Chondrocyte (in vitro differentiated cells): ENCODE measurements at regions not wholly inside any gene's neighbourhood (a gene's known extent, or its start where the extent isn't known, plus 50 kb on each side); places are given as distances from the start of the nearest gene placed in this dataset.
"Not testable (repeated sequence)": the region's sequence is repeated elsewhere in the genome, so short reads cannot be mapped to it uniquely, and the experiment has no call there.

Experiments used
- DNase-seq: peaks from one replicate; pipeline ENCODE4 v3.0.0; 2021; ENCODE audit warnings: mixed read lengths, low spot score
- H3K27ac Mint-ChIP-seq: one replicate; pipeline ENCODE4 v1.8.0; 2021; ENCODE audit warnings: mild to moderate bottlenecking, moderate library complexity, mixed read lengths; ENCODE audit not compliant: unreplicated experiment
- H3K27me3 Mint-ChIP-seq: 2 replicates; pipeline ENCODE4 v1.8.0; 2021; ENCODE audit warnings: low read depth, mixed read lengths
- H3K36me3 Mint-ChIP-seq: 2 replicates; pipeline ENCODE4 v1.8.0; 2021; ENCODE audit warnings: low read depth, mixed read lengths
- H3K4me1 Mint-ChIP-seq: 2 replicates; pipeline ENCODE4 v1.8.0; 2021; ENCODE audit warnings: low read depth, mild to moderate bottlenecking, mixed read lengths
- H3K4me3 Mint-ChIP-seq: one replicate; pipeline ENCODE4 v1.8.0; 2021; ENCODE audit warnings: mild to moderate bottlenecking, moderate library complexity, mixed read lengths; ENCODE audit not compliant: unreplicated experiment
- H3K9me3 Mint-ChIP-seq: 2 replicates; pipeline ENCODE4 v1.8.0; 2021; ENCODE audit warnings: low read depth, mixed read lengths
- TF ChIP-seq, protein P1 (sequence below): fragments of 200-600 bp; sonication (generic); IDR thresholded peaks from 2 replicates; pipeline ENCODE4 v1.5.0; 2021; ENCODE audit warnings: antibody characterized with exemption, mild to moderate bottlenecking, moderate library complexity

GRCh38 chr1:70499695-70500094, 88.6 kb downstream of the CTH start:
- H3K27ac Mint-ChIP-seq, result no peak overlapping the region
- H3K9me3 Mint-ChIP-seq, result no peaks in the 10 kb centered on the region
- H3K36me3 Mint-ChIP-seq, result no peaks in the 10 kb centered on the region
- DNase-seq, result no peak
- H3K27me3 Mint-ChIP-seq, result peaks cover 12% of the 10 kb centered on the region
- no peak overlapping the region for H3K4me3 Mint-ChIP-seq
- TF ChIP-seq, protein P1, sequence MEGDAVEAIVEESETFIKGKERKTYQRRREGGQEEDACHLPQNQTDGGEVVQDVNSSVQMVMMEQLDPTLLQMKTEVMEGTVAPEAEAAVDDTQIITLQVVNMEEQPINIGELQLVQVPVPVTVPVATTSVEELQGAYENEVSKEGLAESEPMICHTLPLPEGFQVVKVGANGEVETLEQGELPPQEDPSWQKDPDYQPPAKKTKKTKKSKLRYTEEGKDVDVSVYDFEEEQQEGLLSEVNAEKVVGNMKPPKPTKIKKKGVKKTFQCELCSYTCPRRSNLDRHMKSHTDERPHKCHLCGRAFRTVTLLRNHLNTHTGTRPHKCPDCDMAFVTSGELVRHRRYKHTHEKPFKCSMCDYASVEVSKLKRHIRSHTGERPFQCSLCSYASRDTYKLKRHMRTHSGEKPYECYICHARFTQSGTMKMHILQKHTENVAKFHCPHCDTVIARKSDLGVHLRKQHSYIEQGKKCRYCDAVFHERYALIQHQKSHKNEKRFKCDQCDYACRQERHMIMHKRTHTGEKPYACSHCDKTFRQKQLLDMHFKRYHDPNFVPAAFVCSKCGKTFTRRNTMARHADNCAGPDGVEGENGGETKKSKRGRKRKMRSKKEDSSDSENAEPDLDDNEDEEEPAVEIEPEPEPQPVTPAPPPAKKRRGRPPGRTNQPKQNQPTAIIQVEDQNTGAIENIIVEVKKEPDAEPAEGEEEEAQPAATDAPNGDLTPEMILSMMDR, result no peak
- H3K4me1 Mint-ChIP-seq, result peaks cover 5% of the 10 kb centered on the region

GRCh38 chr1:70503358-70503757, 92.3 kb downstream of the CTH start:
- Mint-ChIP-seq H3K27me3 (peaks cover 6% of the 10 kb centered on the region), H3K9me3 (no peaks in the 10 kb centered on the region), H3K27ac (no peak overlapping the region), H3K4me1 (peaks cover 10% of the 10 kb centered on the region), H3K4me3 (no peak overlapping the region), H3K36me3 (no peaks in the 10 kb centered on the region)
- TF ChIP-seq, protein P1, result no peak
- DNase-seq, result no peak

GRCh38 chr1:70504176-70504820, 93.2 kb downstream of the CTH start:
- no peak overlapping the region for H3K4me3 Mint-ChIP-seq
- H3K4me1 Mint-ChIP-seq, result peaks cover 10% of the 10 kb centered on the region
- DNase-seq, result no peak
- H3K27me3 Mint-ChIP-seq, result peaks cover 6% of the 10 kb centered on the region
- TF ChIP-seq, protein P1, result no peak
- no peaks in the 10 kb centered on the region for H3K36me3 Mint-ChIP-seq
- H3K27ac Mint-ChIP-seq, result peak overlapping the region; percentile 61
- H3K9me3 Mint-ChIP-seq, result no peaks in the 10 kb centered on the region

- Mint-ChIP-seq H3K4me1 (peaks cover 11% of the 10 kb centered on the region), H3K36me3 (no peaks in the 10 kb centered on the region)
These were observed 93.7 kb downstream of the CTH start for GRCh38 chr1:70504821-70505193.

GRCh38 chr1:70507991-70508390, 96.9 kb downstream of the CTH start:
- H3K36me3 Mint-ChIP-seq, H3K9me3 Mint-ChIP-seq, DNase-seq, H3K27me3 Mint-ChIP-seq, H3K27ac Mint-ChIP-seq, H3K4me3 Mint-ChIP-seq: not testable (repeated sequence)
- peaks cover 14% of the 10 kb centered on the region for H3K4me1 Mint-ChIP-seq

More at GRCh38 chr1:70504821-70505193, 93.7 kb downstream of the CTH start:
- Mint-ChIP-seq H3K9me3 (no peaks in the 10 kb centered on the region), H3K4me3 (no peak overlapping the region), H3K27me3 (peaks cover 6% of the 10 kb centered on the region), H3K27ac (peak overlapping the region; percentile 61)
- TF ChIP-seq, protein P1, result no peak
- DNase-seq, result no peak
